Activated T-helper 1 cell treated with anti-CD3 and anti-CD28 coated beads, Interleukin-12 subunit alpha, Interleukin-12 subunit beta, Interleukin-2, Interleukin-4 antibody, amounts not matched to agents 30 ng/mL and 10 ng/mL and 1 ng/mL, durations not matched to agents 14 hours and 24 hours and 36 hours (primary cell): ENCODE measurements at regions not wholly inside any gene's neighbourhood (a gene's known extent, or its start where the extent isn't known, plus 50 kb on each side); places are given as distances from the start of the nearest gene placed in this dataset.

Experiments used
- DNase-seq: peaks from one replicate; pipeline ENCODE4 v3.0.0; 2021; ENCODE audit warnings: low spot score
- H3K27ac Mint-ChIP-seq: one replicate; pipeline ENCODE4 v1.8.0; 2021; ENCODE audit warnings: mild to moderate bottlenecking, mixed read lengths
- H3K27me3 Mint-ChIP-seq: one replicate; pipeline ENCODE4 v1.8.0; 2022; ENCODE audit warnings: mild to moderate bottlenecking, moderate library complexity, mixed read lengths; ENCODE audit not compliant: insufficient read depth
- H3K36me3 Mint-ChIP-seq: one replicate; pipeline ENCODE4 v1.8.0; 2021; ENCODE audit warnings: low read depth, mixed read lengths
- H3K4me1 Mint-ChIP-seq: one replicate; pipeline ENCODE4 v1.8.0; 2021; ENCODE audit warnings: low read depth, mixed read lengths
- H3K4me3 Mint-ChIP-seq: one replicate; pipeline ENCODE4 v1.8.0; 2021; ENCODE audit warnings: mild to moderate bottlenecking, moderate library complexity, mixed read lengths
- H3K9me3 Mint-ChIP-seq: one replicate; pipeline ENCODE4 v1.8.0; 2021; ENCODE audit warnings: mixed read lengths
- intact Hi-C: fragments of 100-400 bp; cut with micrococcal nuclease; formaldehyde crosslinking; loops from one replicate; pipeline ENCODE4 v1.15.1; 2024

GRCh38 chr13:84668637-84669036, 786.4 kb upstream of the SLITRK1 start:
- no peak overlapping the region for H3K4me3 Mint-ChIP-seq
- H3K36me3 Mint-ChIP-seq: no peaks in the 10 kb centered on the region
- intact Hi-C loops: no loop called here
- DNase-seq: no peak
- no peaks in the 10 kb centered on the region for H3K4me1 Mint-ChIP-seq
- no peak overlapping the region for H3K27ac Mint-ChIP-seq
- H3K9me3 Mint-ChIP-seq: no peaks in the 10 kb centered on the region
- no peaks in the 10 kb centered on the region for H3K27me3 Mint-ChIP-seq

- intact Hi-C loops: no loop called here
- Mint-ChIP-seq H3K27ac (no peak overlapping the region), H3K4me3 (no peak overlapping the region), H3K9me3 (no peaks in the 10 kb centered on the region), H3K4me1 (no peaks in the 10 kb centered on the region), H3K36me3 (no peaks in the 10 kb centered on the region), H3K27me3 (no peaks in the 10 kb centered on the region)
- no peak for DNase-seq
These were observed 780.2 kb upstream of the SLITRK1 start for GRCh38 chr13:84662491-84662890.

DNA sequence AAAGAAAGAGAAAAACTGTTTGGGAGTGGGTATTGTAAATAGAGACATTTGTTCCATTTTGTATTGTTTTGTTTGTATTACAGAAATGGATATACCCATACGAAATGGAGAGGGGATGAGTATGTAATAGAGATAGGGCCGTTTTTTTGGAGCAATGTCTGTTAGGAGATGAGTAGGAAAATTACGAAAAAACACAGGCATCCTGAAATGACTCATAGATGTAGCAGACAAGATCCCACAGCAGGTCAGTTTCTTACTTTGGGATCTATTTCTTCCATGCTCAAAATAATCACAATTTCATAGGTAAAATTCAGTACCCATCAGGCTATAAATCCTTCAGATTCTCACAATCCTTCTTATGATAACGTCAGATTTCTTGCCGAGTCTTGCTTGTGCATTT, 779.4 kb upstream of the SLITRK1 start:
- DNase-seq: no peak
- Mint-ChIP-seq H3K27me3 (no peaks in the 10 kb centered on the region), H3K4me3 (no peak overlapping the region), H3K27ac (no peak overlapping the region), H3K9me3 (no peaks in the 10 kb centered on the region), H3K36me3 (no peaks in the 10 kb centered on the region), H3K4me1 (no peaks in the 10 kb centered on the region)
- intact Hi-C loops: no loop called here

DNA sequence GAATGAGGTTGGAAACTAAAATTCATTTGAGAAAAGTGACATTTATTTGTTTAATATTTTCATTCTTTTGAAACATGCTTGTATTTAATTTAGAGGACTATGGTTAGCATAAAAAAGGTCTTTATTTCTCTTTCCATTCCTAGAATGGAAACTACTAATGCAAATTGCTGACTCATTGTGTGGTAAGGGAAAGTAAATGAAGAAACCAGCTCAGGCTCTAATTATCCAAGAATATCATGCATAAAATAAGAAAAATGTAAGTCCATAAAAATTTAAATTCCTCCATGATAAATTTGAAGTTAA, 777.0 kb upstream of the SLITRK1 start:
- no peaks in the 10 kb centered on the region for H3K4me1 Mint-ChIP-seq
- no peaks in the 10 kb centered on the region for H3K9me3 Mint-ChIP-seq
- H3K4me3 Mint-ChIP-seq: no peak overlapping the region
- H3K27ac Mint-ChIP-seq: no peak overlapping the region
- no peaks in the 10 kb centered on the region for H3K27me3 Mint-ChIP-seq
- H3K36me3 Mint-ChIP-seq: no peaks in the 10 kb centered on the region
- DNase-seq: no peak
- intact Hi-C loops: no loop called here

DNA sequence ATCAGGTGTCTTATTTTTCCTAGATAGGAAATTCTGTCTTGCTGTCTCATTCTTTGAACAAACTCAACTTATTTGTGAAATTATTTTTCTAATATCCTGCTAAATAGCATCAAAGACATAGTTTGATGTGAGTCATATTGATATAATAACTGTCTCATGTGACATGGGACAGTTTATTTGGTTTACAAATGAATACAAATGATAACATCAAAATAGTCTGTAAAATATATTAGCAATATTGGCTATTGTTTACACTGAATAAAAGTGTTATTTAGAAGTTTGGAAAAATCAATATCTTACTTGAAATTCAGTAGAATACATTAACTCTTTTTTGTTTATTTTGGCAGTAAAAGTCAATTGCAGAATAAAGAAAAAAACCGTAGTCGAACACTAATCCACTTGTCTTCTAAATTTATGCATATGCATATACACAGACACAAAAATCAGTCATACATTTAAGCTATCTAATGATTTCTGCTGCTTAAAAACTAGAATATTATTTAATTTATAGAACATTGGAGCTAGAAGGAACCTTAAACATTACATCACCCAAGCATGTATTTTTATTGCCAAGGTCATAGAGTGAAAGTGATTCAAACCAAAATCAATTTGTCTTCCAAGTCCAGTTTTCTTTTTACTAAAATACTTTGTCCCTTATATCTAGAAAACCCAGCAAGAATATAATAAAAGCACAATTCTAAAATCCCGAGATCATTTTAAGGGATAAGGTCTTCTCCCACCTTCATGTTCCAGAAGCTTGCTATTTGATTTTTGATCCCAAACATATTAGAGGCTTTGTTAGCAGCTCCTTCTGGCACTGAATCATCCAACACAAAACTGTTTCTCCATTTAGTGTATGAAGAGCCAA, 776.5 kb upstream of the SLITRK1 start:
- Mint-ChIP-seq H3K36me3 (no peaks in the 10 kb centered on the region), H3K9me3 (no peaks in the 10 kb centered on the region), H3K27ac (no peak overlapping the region), H3K27me3 (no peaks in the 10 kb centered on the region), H3K4me3 (no peak overlapping the region), H3K4me1 (no peaks in the 10 kb centered on the region)
- no peak for DNase-seq
- intact Hi-C loops: no loop called here

DNA sequence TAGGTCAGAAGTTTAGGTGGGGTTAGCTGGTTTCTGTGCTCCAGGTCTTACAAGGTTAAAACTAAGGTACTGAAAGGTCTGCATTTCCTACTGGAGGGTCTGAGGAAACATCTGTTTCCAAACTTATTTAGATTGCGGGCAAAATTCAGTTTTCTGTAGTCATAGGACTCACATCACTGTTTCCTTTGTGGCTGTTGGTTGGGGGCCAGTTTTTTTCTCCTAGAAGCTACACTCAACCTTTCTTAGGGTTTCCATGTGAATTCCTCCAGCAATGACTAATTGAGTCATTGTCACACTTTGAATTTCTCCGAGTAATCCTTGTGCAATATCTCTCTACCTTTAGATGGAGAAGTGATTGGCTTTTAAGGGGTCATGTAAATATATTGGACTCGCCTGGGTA, 773.4 kb upstream of the SLITRK1 start:
- Mint-ChIP-seq H3K27me3 (no peaks in the 10 kb centered on the region), H3K4me1 (no peaks in the 10 kb centered on the region), H3K27ac (no peak overlapping the region), H3K36me3 (no peaks in the 10 kb centered on the region), H3K4me3 (no peak overlapping the region), H3K9me3 (no peaks in the 10 kb centered on the region)
- intact Hi-C loops: no loop called here
- no peak for DNase-seq

- Mint-ChIP-seq H3K4me3 (no peak overlapping the region), H3K27me3 (no peaks in the 10 kb centered on the region), H3K27ac (no peak overlapping the region), H3K4me1 (no peaks in the 10 kb centered on the region), H3K36me3 (no peaks in the 10 kb centered on the region), H3K9me3 (no peaks in the 10 kb centered on the region)
- DNase-seq: no peak
- intact Hi-C loops: no loop called here
These were observed 772.5 kb upstream of the SLITRK1 start for GRCh38 chr13:84654654-84655275.

GRCh38 chr13:84653915-84654534, 771.8 kb upstream of the SLITRK1 start:
- intact Hi-C loops: no loop called here
- no peaks in the 10 kb centered on the region for H3K4me1 Mint-ChIP-seq
- DNase-seq: no peak
- no peaks in the 10 kb centered on the region for H3K9me3 Mint-ChIP-seq
- H3K27me3 Mint-ChIP-seq: no peaks in the 10 kb centered on the region
- H3K27ac Mint-ChIP-seq: no peak overlapping the region
- no peaks in the 10 kb centered on the region for H3K36me3 Mint-ChIP-seq
- H3K4me3 Mint-ChIP-seq: no peak overlapping the region

DNA sequence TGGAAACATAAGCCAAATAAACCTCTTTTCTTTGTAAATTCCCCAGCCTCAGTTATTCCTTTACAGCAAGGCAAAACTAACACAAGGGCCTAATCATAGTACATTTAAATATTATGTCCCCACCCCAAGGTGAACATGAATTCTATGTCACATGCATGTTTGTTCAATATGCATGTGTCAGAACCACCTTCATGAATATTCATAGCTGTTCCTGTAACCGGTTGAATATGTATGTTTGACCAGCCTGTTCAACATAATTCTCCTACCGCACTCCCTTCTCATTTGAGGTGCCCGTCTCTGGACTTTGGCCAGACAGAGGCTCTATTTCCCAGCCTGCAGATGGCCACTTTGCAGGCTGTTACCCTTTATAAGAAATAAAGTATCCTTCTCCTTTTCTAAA, 769.4 kb upstream of the SLITRK1 start:
- no peak for DNase-seq
- Mint-ChIP-seq H3K4me1 (no peaks in the 10 kb centered on the region), H3K4me3 (no peak overlapping the region), H3K27ac (no peak overlapping the region), H3K9me3 (no peaks in the 10 kb centered on the region), H3K36me3 (no peaks in the 10 kb centered on the region), H3K27me3 (no peaks in the 10 kb centered on the region)
- intact Hi-C loops: no loop called here

GRCh38 chr13:84651288-84651687, 769.0 kb upstream of the SLITRK1 start:
- H3K4me1 Mint-ChIP-seq: no peaks in the 10 kb centered on the region
- H3K27me3 Mint-ChIP-seq: no peaks in the 10 kb centered on the region

GRCh38 chr13:84649853-84650252, 767.6 kb upstream of the SLITRK1 start:
- intact Hi-C loops: no loop called here
- no peaks in the 10 kb centered on the region for H3K27me3 Mint-ChIP-seq

More at GRCh38 chr13:84651288-84651687, 769.0 kb upstream of the SLITRK1 start:
- Mint-ChIP-seq H3K36me3 (no peaks in the 10 kb centered on the region), H3K4me3 (no peak overlapping the region), H3K9me3 (no peaks in the 10 kb centered on the region), H3K27ac (no peak overlapping the region)
- intact Hi-C loops: no loop called here
- no peak for DNase-seq

DNA sequence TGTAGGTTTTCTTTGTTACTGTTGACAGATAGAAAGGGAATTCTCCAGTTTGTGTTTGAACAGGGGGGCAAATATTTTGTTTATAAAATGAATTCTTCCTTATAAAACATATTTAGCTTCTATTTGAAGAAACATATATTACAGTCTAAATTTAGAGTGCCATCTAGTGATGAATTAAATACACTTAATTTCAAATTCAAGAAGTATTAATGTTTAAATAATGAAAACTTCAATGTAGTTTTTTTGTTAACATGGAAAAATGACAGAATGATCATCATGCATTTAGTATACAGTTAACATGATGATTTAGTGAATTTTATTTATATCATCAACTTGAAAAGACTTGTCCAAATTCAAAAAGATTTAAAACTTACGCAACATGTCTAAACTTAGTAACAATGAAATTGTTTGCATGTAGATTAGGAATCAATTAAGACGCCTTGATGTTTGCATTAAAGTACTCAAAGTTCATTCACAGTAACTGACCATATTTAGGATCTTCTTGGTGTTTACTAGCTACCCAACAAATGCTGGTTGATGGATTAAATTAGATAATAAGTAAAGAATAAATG, 765.9 kb upstream of the SLITRK1 start:
- intact Hi-C loops: no loop called here
- Mint-ChIP-seq H3K27me3 (no peaks in the 10 kb centered on the region), H3K4me1 (no peaks in the 10 kb centered on the region), H3K4me3 (no peak overlapping the region), H3K27ac (no peak overlapping the region), H3K9me3 (no peaks in the 10 kb centered on the region), H3K36me3 (no peaks in the 10 kb centered on the region)
- no peak for DNase-seq

More at GRCh38 chr13:84649853-84650252, 767.6 kb upstream of the SLITRK1 start:
- Mint-ChIP-seq H3K36me3 (no peaks in the 10 kb centered on the region), H3K4me1 (no peaks in the 10 kb centered on the region), H3K9me3 (no peaks in the 10 kb centered on the region), H3K27ac (no peak overlapping the region), H3K4me3 (no peak overlapping the region)
- no peak for DNase-seq

DNA sequence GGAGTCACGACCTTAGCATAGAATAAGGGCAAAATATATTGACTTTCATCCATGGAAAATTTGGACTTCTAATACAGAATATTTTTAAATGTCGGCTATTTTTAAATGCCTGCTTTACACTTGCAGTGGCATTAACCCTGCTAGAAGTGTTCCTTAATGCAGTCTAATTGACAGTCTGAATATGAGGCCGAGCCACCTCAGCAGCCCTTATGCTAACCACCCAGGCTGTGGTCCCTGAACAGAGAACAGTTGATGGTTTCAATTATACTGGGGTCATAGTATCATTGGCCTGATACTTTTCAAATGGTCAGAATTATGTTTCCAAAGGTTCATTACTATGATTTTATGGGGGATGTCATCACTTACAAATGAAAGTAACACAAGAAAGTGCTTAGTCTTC, 764.7 kb upstream of the SLITRK1 start:
- no peak for DNase-seq
- H3K4me1 Mint-ChIP-seq: no peaks in the 10 kb centered on the region
- no peak overlapping the region for H3K4me3 Mint-ChIP-seq
- H3K27ac Mint-ChIP-seq: no peak overlapping the region
- intact Hi-C loops: no loop called here
- H3K27me3 Mint-ChIP-seq: no peaks in the 10 kb centered on the region
- H3K9me3 Mint-ChIP-seq: no peaks in the 10 kb centered on the region
- no peaks in the 10 kb centered on the region for H3K36me3 Mint-ChIP-seq
